Fibroblast of the aortic adventitia (primary cell): ENCODE measurements at regions not wholly inside any gene's neighbourhood (a gene's known extent, or its start where the extent isn't known, plus 50 kb on each side); places are given as distances from the start of the nearest gene placed in this dataset.
A peak's percentile ranks its signal among the peaks of the same experiment; 100 is the strongest.

Source experiments
- DNase-seq: peaks from one replicate; pipeline ENCODE4 v3.0.0-alpha.2; 2010; ENCODE audit warnings: low read depth
- H3K4me3 ChIP-seq: 2 replicates; pipeline ENCODE4 v1.5.1; 2011; ENCODE audit warnings: low read depth, mild to moderate bottlenecking, control low read depth, low read length, moderate library complexity
- CTCF ChIP-seq: IDR thresholded peaks from 2 replicates; pipeline ENCODE4 v1.5.1; 2011; ENCODE audit warnings: mild to moderate bottlenecking, low read length, control low read depth, inconsistent platforms; ENCODE audit not compliant: insufficient read depth

- no peak overlapping the region for H3K4me3 ChIP-seq
- DNase-seq = peak; percentile 76
- TF ChIP-seq CTCF = no peak
Measured at GRCh38 chr18:8943900-8944870, 158.3 kb upstream of the NDUFV2 start.

GRCh38 chr18:8944871-8945245, 157.6 kb upstream of the NDUFV2 start:
- DNase-seq = no peak
- no peak overlapping the region for H3K4me3 ChIP-seq
- TF ChIP-seq CTCF = no peak

- no peak for DNase-seq
- no peak overlapping the region for H3K4me3 ChIP-seq
- TF ChIP-seq CTCF = no peak
Measured at GRCh38 chr18:8945514-8945913, 157.0 kb upstream of the NDUFV2 start.

DNA sequence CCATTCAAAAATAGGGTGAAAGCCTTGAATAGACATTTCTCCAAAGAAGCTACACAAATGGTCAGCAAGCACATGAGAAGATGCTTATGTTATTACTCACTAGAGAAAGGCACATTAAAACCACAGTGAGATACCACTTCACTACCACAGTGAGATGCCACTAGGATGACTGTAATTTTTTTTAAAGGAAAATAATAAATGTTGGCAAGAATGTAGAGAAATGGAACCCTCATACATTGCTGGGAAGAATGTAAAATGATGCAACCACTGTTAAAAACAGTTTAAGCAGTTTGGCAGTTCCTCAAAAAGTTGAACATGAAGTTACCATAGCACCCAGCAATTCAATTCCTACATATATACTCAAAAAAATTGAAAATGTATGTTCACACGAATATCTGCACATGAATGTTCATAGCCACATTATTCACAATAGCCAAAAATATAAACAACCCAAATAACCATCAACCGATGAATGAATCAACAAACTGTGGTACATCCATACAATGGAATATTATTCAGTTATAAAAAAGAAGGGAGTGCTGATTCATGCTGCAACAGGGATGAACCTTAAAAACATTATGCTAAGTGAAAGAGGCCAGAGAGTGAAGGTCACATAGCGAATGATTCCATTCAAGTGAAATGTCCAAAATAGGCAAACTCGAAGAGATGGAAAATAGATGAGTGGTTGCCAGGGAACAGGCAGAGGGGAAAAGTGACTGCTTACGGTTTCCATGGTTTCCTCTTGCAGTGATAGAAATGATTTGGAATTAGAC, 156.2 kb upstream of the NDUFV2 start:
- peak; percentile 99 for DNase-seq
- TF ChIP-seq CTCF = no peak
- no peak overlapping the region for H3K4me3 ChIP-seq

DNA sequence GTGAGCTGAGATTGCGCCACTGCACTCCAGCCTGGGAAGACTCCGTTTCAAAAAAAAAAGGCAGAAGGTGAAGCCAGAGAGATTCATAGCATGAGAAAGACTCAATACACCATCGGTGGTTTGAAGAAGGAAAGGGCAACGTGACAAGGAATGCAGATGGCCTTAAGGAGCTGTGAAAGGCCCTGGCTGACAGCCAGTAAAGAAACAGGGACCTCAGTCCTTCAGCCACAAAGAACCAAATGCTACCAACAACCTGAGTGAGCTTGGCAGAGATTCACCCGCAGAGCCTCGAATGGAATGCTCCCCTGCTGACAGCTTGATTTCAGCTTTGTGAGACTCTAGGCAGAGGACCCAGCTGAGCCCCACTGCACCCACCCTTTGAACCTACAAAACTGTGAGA, 154.9 kb upstream of the NDUFV2 start:
- DNase-seq = no peak
- TF ChIP-seq CTCF = no peak
- H3K4me3 ChIP-seq = no peak overlapping the region

- no peak for TF ChIP-seq CTCF
- no peak for DNase-seq
- H3K4me3 ChIP-seq = no peak overlapping the region
Measured at GRCh38 chr18:8948011-8948410, 154.5 kb upstream of the NDUFV2 start.
